Upper lobe of right lung (tissue), 1 donor: ENCODE measurements at regions not wholly inside any gene's neighbourhood (a gene's known extent, or its start where the extent isn't known, plus 50 kb on each side); places are given as distances from the start of the nearest gene placed in this dataset.

Source experiments
- ATAC-seq: fragments of 200-7000 bp; cut with Tn5 transposase; one replicate; pipeline ENCODE4 v1.9.1; 2020; ENCODE audit warnings: mild to moderate bottlenecking, moderate library complexity
- DNase-seq: peaks from one replicate; pipeline ENCODE4 v3.0.0-alpha.2; 2020
- H3K27ac ChIP-seq: fragments of 200-600 bp; one replicate; pipeline ENCODE4 v1.8.0; 2022
- H3K27me3 ChIP-seq: fragments of 200-600 bp; one replicate; pipeline ENCODE4 v1.8.0; 2022; ENCODE audit warnings: mild to moderate bottlenecking
- H3K36me3 ChIP-seq: fragments of 200-600 bp; one replicate; pipeline ENCODE4 v1.8.0; 2022
- H3K4me1 ChIP-seq: fragments of 200-600 bp; one replicate; pipeline ENCODE4 v1.8.0; 2022
- H3K4me3 ChIP-seq: fragments of 200-600 bp; one replicate; pipeline ENCODE4 v1.8.0; 2022; ENCODE audit warnings: mild to moderate bottlenecking
- H3K9me3 ChIP-seq: fragments of 200-600 bp; one replicate; pipeline ENCODE4 v1.8.0; 2022
- intact Hi-C: fragments of 100-400 bp; cut with DNase I; formaldehyde crosslinking; loops from one replicate; pipeline ENCODE4 v1.11.0; 2022
- TF ChIP-seq, protein P1 (sequence below): fragments of 200-600 bp; IDR thresholded peaks from one replicate; pipeline ENCODE4 v1.8.0; 2022; ENCODE audit warnings: antibody characterized with exemption
- donor health status: DM: no; HTN: yes; CAD: no; lungs with severe emphysema.

DNA sequence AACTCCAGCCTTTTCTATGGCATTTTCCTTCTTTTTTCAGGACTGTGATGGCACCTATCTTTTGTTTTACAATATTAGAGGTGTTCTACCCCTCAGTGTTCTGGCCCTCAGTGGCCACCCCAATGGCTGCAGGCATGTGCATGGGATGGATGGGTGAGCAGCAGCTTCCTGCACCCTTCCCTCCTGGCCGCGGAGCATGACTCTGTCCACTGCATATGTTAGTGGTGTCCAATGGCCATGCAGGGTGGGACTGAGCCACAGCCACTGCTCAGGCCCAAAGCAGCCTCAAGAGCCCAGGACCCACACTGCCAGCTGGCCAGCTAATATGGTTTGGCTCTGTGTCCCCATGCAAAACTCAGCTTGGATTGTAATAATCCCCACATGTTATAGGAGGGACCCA is 1032.3 kb upstream of the FBXO33 start:
- TF ChIP-seq, protein P1, sequence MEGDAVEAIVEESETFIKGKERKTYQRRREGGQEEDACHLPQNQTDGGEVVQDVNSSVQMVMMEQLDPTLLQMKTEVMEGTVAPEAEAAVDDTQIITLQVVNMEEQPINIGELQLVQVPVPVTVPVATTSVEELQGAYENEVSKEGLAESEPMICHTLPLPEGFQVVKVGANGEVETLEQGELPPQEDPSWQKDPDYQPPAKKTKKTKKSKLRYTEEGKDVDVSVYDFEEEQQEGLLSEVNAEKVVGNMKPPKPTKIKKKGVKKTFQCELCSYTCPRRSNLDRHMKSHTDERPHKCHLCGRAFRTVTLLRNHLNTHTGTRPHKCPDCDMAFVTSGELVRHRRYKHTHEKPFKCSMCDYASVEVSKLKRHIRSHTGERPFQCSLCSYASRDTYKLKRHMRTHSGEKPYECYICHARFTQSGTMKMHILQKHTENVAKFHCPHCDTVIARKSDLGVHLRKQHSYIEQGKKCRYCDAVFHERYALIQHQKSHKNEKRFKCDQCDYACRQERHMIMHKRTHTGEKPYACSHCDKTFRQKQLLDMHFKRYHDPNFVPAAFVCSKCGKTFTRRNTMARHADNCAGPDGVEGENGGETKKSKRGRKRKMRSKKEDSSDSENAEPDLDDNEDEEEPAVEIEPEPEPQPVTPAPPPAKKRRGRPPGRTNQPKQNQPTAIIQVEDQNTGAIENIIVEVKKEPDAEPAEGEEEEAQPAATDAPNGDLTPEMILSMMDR: no peak
- intact Hi-C loops: no loop called here
- Histone ChIP-seq H3K27me3 (no peaks in the 10 kb centered on the region), H3K36me3 (no peaks in the 10 kb centered on the region), H3K9me3 (peaks cover 10% of the 10 kb centered on the region), H3K4me3 (no peak overlapping the region), H3K27ac (no peak overlapping the region), H3K4me1 (no peaks in the 10 kb centered on the region)
- peak; percentile 25 for ATAC-seq
- DNase-seq: no peak

DNA sequence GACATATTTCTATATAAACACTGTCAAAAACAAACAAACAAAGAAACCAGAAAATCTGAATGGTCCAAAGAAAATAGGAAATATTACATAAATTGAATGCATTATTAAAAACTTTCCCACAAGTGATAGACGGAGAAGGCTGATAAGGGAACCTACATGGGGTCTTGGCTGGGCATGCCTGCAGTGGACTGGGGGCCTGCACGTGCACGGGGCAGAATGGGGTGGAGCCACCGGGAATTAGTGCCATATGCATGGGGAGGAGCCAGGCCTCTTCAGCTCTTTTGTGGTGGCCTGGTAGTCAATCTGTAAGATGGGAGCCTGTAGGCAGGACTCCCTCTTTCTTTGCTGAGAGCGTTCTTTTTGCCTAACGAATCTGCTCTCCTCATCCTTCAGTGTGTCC is 1031.7 kb upstream of the FBXO33 start:
- no peaks in the 10 kb centered on the region for H3K4me1 ChIP-seq
- no peaks in the 10 kb centered on the region for H3K27me3 ChIP-seq
- H3K4me3 ChIP-seq: no peak overlapping the region
- intact Hi-C loops: no loop called here
- H3K36me3 ChIP-seq: no peaks in the 10 kb centered on the region
- ATAC-seq (no peak), DNase-seq (no peak)
- TF ChIP-seq, protein P1: no peak
- no peak overlapping the region for H3K27ac ChIP-seq
- H3K9me3 ChIP-seq: peaks cover 6% of the 10 kb centered on the region

DNA sequence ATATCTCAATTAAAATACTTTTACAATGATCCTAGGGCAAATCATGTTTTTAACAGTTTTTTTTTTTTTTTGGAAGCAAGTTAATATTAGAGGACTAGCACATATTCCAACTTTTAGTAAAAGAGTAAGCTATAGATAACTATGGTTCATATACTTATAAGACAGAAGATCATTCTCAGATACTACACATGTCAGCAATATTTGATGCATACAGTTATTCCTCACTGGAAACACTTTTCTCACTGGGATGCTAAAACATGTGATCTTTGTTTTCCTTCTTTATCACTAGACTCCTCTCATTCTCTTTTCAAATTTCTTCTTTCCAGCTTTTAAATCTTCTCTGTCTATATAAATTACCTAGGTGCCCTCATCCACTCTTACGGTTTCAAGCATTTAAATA is 1020.4 kb upstream of the FBXO33 start:
- no peaks in the 10 kb centered on the region for H3K4me1 ChIP-seq
- no peaks in the 10 kb centered on the region for H3K9me3 ChIP-seq
- H3K27ac ChIP-seq: no peak overlapping the region
- intact Hi-C loops: no loop called here
- no peaks in the 10 kb centered on the region for H3K36me3 ChIP-seq
- DNase-seq: no peak
- no peaks in the 10 kb centered on the region for H3K27me3 ChIP-seq
- no peak overlapping the region for H3K4me3 ChIP-seq
- ATAC-seq: no peak
- TF ChIP-seq, protein P1: no peak

DNA sequence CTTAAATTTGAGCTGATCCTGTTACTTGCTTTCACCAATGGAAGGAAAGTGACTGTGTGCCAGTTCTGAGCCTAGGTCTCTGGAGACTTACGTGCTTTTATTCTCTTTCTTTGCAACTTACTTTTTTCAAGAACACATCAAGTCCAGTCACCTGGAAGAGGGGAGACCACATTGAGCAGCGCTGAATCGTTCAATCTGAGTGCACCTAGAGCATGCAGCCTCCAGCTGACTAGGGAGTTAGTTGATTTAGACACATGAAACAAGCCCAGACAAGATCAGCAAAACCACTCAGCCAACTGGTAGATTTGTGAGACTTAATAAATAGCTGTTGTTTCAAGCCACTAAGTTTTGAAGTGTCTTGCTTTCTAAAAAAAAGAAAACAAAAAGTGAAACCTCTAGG is 1014.8 kb upstream of the FBXO33 start:
- intact Hi-C loops: no loop called here
- TF ChIP-seq, protein P1: no peak
- ATAC-seq: no peak

DNA sequence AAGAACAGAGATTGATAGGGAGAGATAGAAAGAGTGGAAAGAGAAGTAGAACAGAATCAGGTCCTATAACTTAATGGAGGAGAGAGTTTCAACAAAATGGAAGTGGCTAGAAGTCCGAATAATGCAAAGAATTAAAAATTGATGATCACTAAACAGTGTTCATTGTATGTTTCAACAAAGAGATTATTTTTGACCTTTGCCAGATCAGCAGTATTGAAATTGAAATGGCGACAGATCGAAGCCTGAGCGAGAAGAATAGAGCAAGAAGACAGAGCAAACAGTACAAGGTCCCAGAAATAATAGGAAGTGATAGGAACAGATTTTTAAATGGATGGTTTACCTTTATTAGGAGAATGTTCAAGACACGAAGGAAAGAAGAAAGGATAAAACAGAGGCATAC is 1012.8 kb upstream of the FBXO33 start:
- Histone ChIP-seq H3K9me3 (no peaks in the 10 kb centered on the region), H3K27me3 (no peaks in the 10 kb centered on the region), H3K27ac (no peak overlapping the region), H3K4me1 (no peaks in the 10 kb centered on the region), H3K36me3 (no peaks in the 10 kb centered on the region), H3K4me3 (no peak overlapping the region)
- intact Hi-C loops: no loop called here
- ATAC-seq (no peak), DNase-seq (no peak)
- TF ChIP-seq, protein P1: no peak

More for the DNA sequence above, 1014.8 kb upstream of the FBXO33 start:
- Histone ChIP-seq H3K9me3 (no peaks in the 10 kb centered on the region), H3K4me1 (no peaks in the 10 kb centered on the region), H3K27me3 (no peaks in the 10 kb centered on the region), H3K4me3 (no peak overlapping the region), H3K27ac (no peak overlapping the region), H3K36me3 (no peaks in the 10 kb centered on the region)
- DNase-seq: no peak

DNA sequence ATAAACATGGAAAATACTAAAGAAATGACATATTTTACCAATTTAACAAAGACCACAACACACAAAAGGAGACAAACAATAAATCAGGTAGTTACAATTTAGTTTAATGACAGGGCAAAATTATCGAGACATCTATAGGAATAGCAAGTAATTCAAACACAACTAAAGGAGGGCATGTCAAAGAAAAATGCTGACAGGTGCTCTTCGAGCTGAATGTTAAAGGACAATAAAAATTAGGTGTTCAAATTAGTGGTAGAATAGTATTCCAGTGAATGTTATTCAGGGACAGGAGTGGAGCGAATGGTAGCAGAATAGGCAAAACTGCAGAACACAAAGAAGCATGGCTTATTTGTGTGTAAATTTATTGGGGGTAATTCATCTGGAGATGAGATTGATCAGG is 1004.3 kb upstream of the FBXO33 start:
- TF ChIP-seq, protein P1: no peak
- Histone ChIP-seq H3K27me3 (no peaks in the 10 kb centered on the region), H3K27ac (no peak overlapping the region), H3K4me3 (no peak overlapping the region), H3K4me1 (no peaks in the 10 kb centered on the region), H3K9me3 (no peaks in the 10 kb centered on the region), H3K36me3 (no peaks in the 10 kb centered on the region)
- intact Hi-C loops: no loop called here
- ATAC-seq (no peak), DNase-seq (no peak)
